Fibroblast of the aortic adventitia (primary cell): ENCODE measurements at regions not wholly inside any gene's neighbourhood (a gene's known extent, or its start where the extent isn't known, plus 50 kb on each side); places are given as distances from the start of the nearest gene placed in this dataset.

Experiments
- DNase-seq: peaks from one replicate; pipeline ENCODE4 v3.0.0-alpha.2; 2010; ENCODE audit warnings: low read depth
- H3K4me3 ChIP-seq: 2 replicates; pipeline ENCODE4 v1.5.1; 2011; ENCODE audit warnings: low read depth, mild to moderate bottlenecking, control low read depth, low read length, moderate library complexity
- TF ChIP-seq, protein P1 (sequence below): IDR thresholded peaks from 2 replicates; pipeline ENCODE4 v1.5.1; 2011; ENCODE audit warnings: mild to moderate bottlenecking, low read length, control low read depth, inconsistent platforms; ENCODE audit not compliant: insufficient read depth

- DNase-seq = no peak
- H3K4me3 ChIP-seq = no peak overlapping the region
- TF ChIP-seq, protein P1, sequence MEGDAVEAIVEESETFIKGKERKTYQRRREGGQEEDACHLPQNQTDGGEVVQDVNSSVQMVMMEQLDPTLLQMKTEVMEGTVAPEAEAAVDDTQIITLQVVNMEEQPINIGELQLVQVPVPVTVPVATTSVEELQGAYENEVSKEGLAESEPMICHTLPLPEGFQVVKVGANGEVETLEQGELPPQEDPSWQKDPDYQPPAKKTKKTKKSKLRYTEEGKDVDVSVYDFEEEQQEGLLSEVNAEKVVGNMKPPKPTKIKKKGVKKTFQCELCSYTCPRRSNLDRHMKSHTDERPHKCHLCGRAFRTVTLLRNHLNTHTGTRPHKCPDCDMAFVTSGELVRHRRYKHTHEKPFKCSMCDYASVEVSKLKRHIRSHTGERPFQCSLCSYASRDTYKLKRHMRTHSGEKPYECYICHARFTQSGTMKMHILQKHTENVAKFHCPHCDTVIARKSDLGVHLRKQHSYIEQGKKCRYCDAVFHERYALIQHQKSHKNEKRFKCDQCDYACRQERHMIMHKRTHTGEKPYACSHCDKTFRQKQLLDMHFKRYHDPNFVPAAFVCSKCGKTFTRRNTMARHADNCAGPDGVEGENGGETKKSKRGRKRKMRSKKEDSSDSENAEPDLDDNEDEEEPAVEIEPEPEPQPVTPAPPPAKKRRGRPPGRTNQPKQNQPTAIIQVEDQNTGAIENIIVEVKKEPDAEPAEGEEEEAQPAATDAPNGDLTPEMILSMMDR = no peak
These were observed 131.1 kb upstream of the TTC29 start for GRCh38 chr4:147076728-147077127.

GRCh38 chr4:147078362-147078761 lies 132.7 kb upstream of the TTC29 start:
- TF ChIP-seq, protein P1 = no peak
- DNase-seq = peak; percentile 68

GRCh38 chr4:147078875-147079658 lies 133.4 kb upstream of the TTC29 start:
- peak overlapping the region; percentile 29 for H3K4me3 ChIP-seq
- peak; percentile 53 for DNase-seq
- TF ChIP-seq, protein P1 = no peak

More at GRCh38 chr4:147078362-147078761, 132.7 kb upstream of the TTC29 start:
- H3K4me3 ChIP-seq = no peak overlapping the region

DNA sequence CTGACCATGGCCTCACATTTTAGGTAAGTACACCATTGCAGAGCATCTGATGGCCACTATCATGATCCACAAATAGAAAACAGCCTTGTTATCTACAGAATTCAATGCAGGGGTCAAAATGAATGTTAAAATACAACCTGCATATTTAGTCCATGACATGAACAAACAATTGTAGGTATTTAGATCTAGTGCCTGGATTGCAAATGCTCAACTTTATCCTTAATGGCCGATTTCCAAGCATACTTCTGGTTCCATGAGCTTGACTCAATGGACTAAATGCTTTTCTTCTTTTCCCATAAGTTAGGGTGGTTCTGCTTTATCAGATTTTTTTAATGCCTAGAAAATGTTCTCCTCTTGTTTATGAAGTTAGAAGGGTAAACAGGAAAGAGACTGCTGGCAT lies 139.2 kb upstream of the TTC29 start:
- no peak for DNase-seq
- TF ChIP-seq, protein P1 = no peak
- no peak overlapping the region for H3K4me3 ChIP-seq

- TF ChIP-seq, protein P1 = no peak
- DNase-seq = no peak
- no peak overlapping the region for H3K4me3 ChIP-seq
These were observed 140.1 kb upstream of the TTC29 start for GRCh38 chr4:147085781-147086180.

GRCh38 chr4:147088146-147088545 lies 142.5 kb upstream of the TTC29 start:
- peak; percentile 39 for DNase-seq
- no peak overlapping the region for H3K4me3 ChIP-seq
- TF ChIP-seq, protein P1 = no peak

- no peak overlapping the region for H3K4me3 ChIP-seq
- TF ChIP-seq, protein P1 = no peak
These were observed 144.8 kb upstream of the TTC29 start for GRCh38 chr4:147090486-147090885.

More at GRCh38 chr4:147090486-147090885, 144.8 kb upstream of the TTC29 start:
- no peak for DNase-seq
